Progenitor cell of endocrine pancreas (in vitro differentiated cells): ENCODE measurements at regions not wholly inside any gene's neighbourhood (a gene's known extent, or its start where the extent isn't known, plus 50 kb on each side); places are given as distances from the start of the nearest gene placed in this dataset.

Source experiments
- DNase-seq: peaks from one replicate; pipeline ENCODE4 v3.0.0; 2021; ENCODE audit warnings: low spot score; ENCODE audit not compliant: unreplicated experiment
- H3K27ac Mint-ChIP-seq: 2 replicates; pipeline ENCODE4 v1.8.0; 2021; ENCODE audit warnings: mild to moderate bottlenecking, moderate library complexity, mixed read lengths
- H3K27me3 Mint-ChIP-seq: 2 replicates; pipeline ENCODE4 v1.8.0; 2021; ENCODE audit warnings: mixed read lengths
- H3K36me3 Mint-ChIP-seq: 2 replicates; pipeline ENCODE4 v1.8.0; 2022; ENCODE audit warnings: mixed read lengths; ENCODE audit not compliant: insufficient read depth
- H3K4me1 Mint-ChIP-seq: 2 replicates; pipeline ENCODE4 v1.8.0; 2021; ENCODE audit warnings: low read depth, mixed read lengths
- H3K4me3 Mint-ChIP-seq: 2 replicates; pipeline ENCODE4 v1.8.0; 2021; ENCODE audit warnings: low read depth, mild to moderate bottlenecking, moderate library complexity, mixed read lengths
- H3K9me3 Mint-ChIP-seq: 2 replicates; pipeline ENCODE4 v1.8.0; 2021; ENCODE audit warnings: low read depth, mixed read lengths
- TF ChIP-seq, protein P1 (sequence below): fragments of 200-600 bp; sonication (generic); IDR thresholded peaks from one replicate; pipeline ENCODE4 v1.5.0; 2021; ENCODE audit warnings: antibody characterized with exemption, mild to moderate bottlenecking; ENCODE audit not compliant: unreplicated experiment

DNA sequence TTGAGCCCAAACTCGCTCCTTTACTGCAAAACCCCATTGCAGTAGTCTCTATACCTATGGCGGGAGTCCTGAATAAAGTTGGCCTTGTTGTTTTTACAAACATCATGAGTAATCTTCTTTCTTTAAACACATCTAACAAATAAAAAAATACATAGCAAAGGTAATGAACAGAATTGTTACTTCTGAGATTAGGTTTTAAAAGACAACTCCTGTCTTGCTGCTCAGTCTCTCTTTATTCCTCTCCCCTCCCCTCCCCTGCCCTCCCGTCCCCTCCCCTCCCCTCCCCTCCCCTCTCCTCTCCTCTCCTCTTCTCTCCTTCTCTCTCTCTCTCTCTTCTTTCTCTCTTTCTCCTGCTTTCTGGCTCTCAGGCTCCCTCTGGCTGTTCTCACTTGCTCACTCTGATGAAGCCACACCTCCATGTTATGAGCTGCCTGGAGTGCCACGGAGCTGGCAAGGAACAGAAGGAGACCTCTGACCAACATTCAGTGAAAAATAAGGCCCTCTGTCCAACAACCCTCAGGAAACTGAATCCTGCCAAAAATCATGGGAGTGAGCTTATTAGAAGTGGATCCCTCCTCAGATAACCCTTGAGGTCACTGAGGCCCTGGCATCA, 300.7 kb upstream of the MIR17HG start:
- DNase-seq, result no peak
- H3K36me3 Mint-ChIP-seq, result no peaks in the 10 kb centered on the region
- H3K4me3 Mint-ChIP-seq, result no peak overlapping the region
- TF ChIP-seq, protein P1, sequence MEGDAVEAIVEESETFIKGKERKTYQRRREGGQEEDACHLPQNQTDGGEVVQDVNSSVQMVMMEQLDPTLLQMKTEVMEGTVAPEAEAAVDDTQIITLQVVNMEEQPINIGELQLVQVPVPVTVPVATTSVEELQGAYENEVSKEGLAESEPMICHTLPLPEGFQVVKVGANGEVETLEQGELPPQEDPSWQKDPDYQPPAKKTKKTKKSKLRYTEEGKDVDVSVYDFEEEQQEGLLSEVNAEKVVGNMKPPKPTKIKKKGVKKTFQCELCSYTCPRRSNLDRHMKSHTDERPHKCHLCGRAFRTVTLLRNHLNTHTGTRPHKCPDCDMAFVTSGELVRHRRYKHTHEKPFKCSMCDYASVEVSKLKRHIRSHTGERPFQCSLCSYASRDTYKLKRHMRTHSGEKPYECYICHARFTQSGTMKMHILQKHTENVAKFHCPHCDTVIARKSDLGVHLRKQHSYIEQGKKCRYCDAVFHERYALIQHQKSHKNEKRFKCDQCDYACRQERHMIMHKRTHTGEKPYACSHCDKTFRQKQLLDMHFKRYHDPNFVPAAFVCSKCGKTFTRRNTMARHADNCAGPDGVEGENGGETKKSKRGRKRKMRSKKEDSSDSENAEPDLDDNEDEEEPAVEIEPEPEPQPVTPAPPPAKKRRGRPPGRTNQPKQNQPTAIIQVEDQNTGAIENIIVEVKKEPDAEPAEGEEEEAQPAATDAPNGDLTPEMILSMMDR, result no peak
- H3K4me1 Mint-ChIP-seq, result no peaks in the 10 kb centered on the region
- no peaks in the 10 kb centered on the region for H3K27me3 Mint-ChIP-seq
- H3K9me3 Mint-ChIP-seq, result peaks cover 3% of the 10 kb centered on the region
- H3K27ac Mint-ChIP-seq, result no peak overlapping the region

- no peak overlapping the region for H3K4me3 Mint-ChIP-seq
- TF ChIP-seq, protein P1, result no peak
- no peak for DNase-seq
- no peak overlapping the region for H3K27ac Mint-ChIP-seq
- no peaks in the 10 kb centered on the region for H3K4me1 Mint-ChIP-seq
- H3K9me3 Mint-ChIP-seq, result peaks cover 3% of the 10 kb centered on the region
- H3K27me3 Mint-ChIP-seq, result no peaks in the 10 kb centered on the region
- H3K36me3 Mint-ChIP-seq, result no peaks in the 10 kb centered on the region
Observed at GRCh38 chr13:91050970-91051369, 296.5 kb upstream of the MIR17HG start.

- peaks cover 3% of the 10 kb centered on the region for H3K9me3 Mint-ChIP-seq
- no peak for DNase-seq
- no peaks in the 10 kb centered on the region for H3K27me3 Mint-ChIP-seq
- no peak overlapping the region for H3K4me3 Mint-ChIP-seq
- TF ChIP-seq, protein P1, result no peak
- no peaks in the 10 kb centered on the region for H3K4me1 Mint-ChIP-seq
- H3K27ac Mint-ChIP-seq, result no peak overlapping the region
- H3K36me3 Mint-ChIP-seq, result no peaks in the 10 kb centered on the region
Observed at GRCh38 chr13:91052876-91053275, 294.6 kb upstream of the MIR17HG start.

- Mint-ChIP-seq H3K9me3 (peaks cover 3% of the 10 kb centered on the region), H3K4me3 (no peak overlapping the region), H3K4me1 (no peaks in the 10 kb centered on the region), H3K27me3 (no peaks in the 10 kb centered on the region), H3K27ac (no peak overlapping the region), H3K36me3 (no peaks in the 10 kb centered on the region)
- TF ChIP-seq, protein P1, result no peak
- no peak for DNase-seq
Observed at GRCh38 chr13:91053318-91054065, 294.0 kb upstream of the MIR17HG start.

- Mint-ChIP-seq H3K27me3 (no peaks in the 10 kb centered on the region), H3K27ac (no peak overlapping the region), H3K4me3 (no peak overlapping the region), H3K4me1 (no peaks in the 10 kb centered on the region), H3K36me3 (no peaks in the 10 kb centered on the region), H3K9me3 (peaks cover 7% of the 10 kb centered on the region)
- no peak for DNase-seq
- TF ChIP-seq, protein P1, result no peak
Observed at GRCh38 chr13:91054902-91055301, 292.6 kb upstream of the MIR17HG start.
